ENCODE measurements at regions not wholly inside any gene's neighbourhood (a gene's known extent, or its start where the extent isn't known, plus 50 kb on each side); places are given as distances from the start of the nearest gene placed in this dataset.

GRCh38 chr18:71939483-71939882 lies 604.7 kb downstream of the CBLN2 start:
- no peaks in the 10 kb centered on the region for H3K27me3 ChIP-seq (ENCODE audit: insufficient read depth, low read length)
- BruUV-seq (replicated peaks) = no TSS peak
- H3K9me2 ChIP-seq (ENCODE audit: insufficient read depth) = no peaks in the 10 kb centered on the region
- RAD21 ChIA-PET (ENCODE audit: low non-redundant PET in 1 of 2, low total read pairs in 2 of 2, uncharacterized antibody in 2 of 2, unreplicated experiment in 2 of 2) = no interaction called here
- no peak overlapping the region for H3K9ac ChIP-seq (ENCODE audit: low read length)
- POLR2A ChIA-PET = no interaction called here
- CTCF ChIA-PET = no interaction called here
- ATAC-seq (no peak), DNase-seq (ENCODE audit: low read depth, low spot score) (no peak)
- no peak overlapping the region for H3K4me2 ChIP-seq (ENCODE audit: low read length)
- intact Hi-C loops (cut with micrococcal nuclease) = no loop called here
- no peak overlapping the region for H3K4me3 ChIP-seq (replicated peaks in 1 of 2; ENCODE audit: low read depth in 1 of 2, low read length in 2 of 2)
- H2AFZ ChIP-seq (ENCODE audit: low read depth, low read length, poor library complexity, severe bottlenecking) = no peak overlapping the region
- H4K20me1 ChIP-seq (ENCODE audit: insufficient read depth) = no peaks in the 10 kb centered on the region
- no peaks in the 10 kb centered on the region for H3K79me2 ChIP-seq (ENCODE audit: insufficient read depth, low read length)
- H3K27ac ChIP-seq (ENCODE audit: low read depth, low read length) = no peak overlapping the region
- TF ChIP-seq EZH2 (IDR thresholded peaks at IDR 0.05) (no peak), JUND (IDR thresholded peaks at IDR 0.05) (no peak), POLR2AphosphoS5 (IDR thresholded peaks at IDR 0.05; ENCODE audit: low read depth, low read length) (no peak), CBX3 (IDR thresholded peaks at IDR 0.05; ENCODE audit: low read depth) (no peak), TCF7L2 (IDR thresholded peaks at IDR 0.05; ENCODE audit: borderline replicate concordance, extremely low read depth, insufficient read depth, insufficient read length) (no peak), MAX (IDR thresholded peaks at IDR 0.05) (no peak), CTCF (IDR thresholded peaks at IDR 0.05 in 2 of 3, conservative IDR thresholded peaks at IDR 0.05 in 1 of 3; ENCODE audit: borderline replicate concordance in 1 of 3, insufficient read depth in 1 of 3, low read depth in 2 of 3, low read length in 2 of 3) (no peak), ELF1 (IDR thresholded peaks at IDR 0.05; ENCODE audit: borderline replicate concordance, low read depth) (no peak), POLR2A (IDR thresholded peaks at IDR 0.05; ENCODE audit: borderline replicate concordance, extremely low read depth, insufficient read depth, insufficient read length) (no peak), SIN3A (IDR thresholded peaks at IDR 0.05; ENCODE audit: low read depth) (no peak), SRF (IDR thresholded peaks at IDR 0.05; ENCODE audit: low read depth) (no peak), ZNF274 (IDR thresholded peaks at IDR 0.05; ENCODE audit: low read depth, low read length) (no peak), EZH2phosphoT487 (IDR thresholded peaks at IDR 0.05; ENCODE audit: borderline replicate concordance) (no peak), YY1 (IDR thresholded peaks at IDR 0.05; ENCODE audit: extremely low read depth, insufficient replicate concordance, low read depth, low read length) (no peak), RAD21 (IDR thresholded peaks at IDR 0.05; ENCODE audit: low read depth) (no peak)
- H3K36me3 ChIP-seq (ENCODE audit: control insufficient read depth in 1 of 2, insufficient read depth in 2 of 2, low read length in 2 of 2) = no peaks in the 10 kb centered on the region; a peak in 1 of 4 replicates
- H3K4me1 ChIP-seq (ENCODE audit: control insufficient read depth in 1 of 2, insufficient read depth in 2 of 2, low read length in 2 of 2) = no peaks in the 10 kb centered on the region
- peaks cover 7 to 24% of the 10 kb centered on the region in 2 experiments; a peak in 2 of 4 replicates for H3K9me3 ChIP-seq (ENCODE audit: control insufficient read depth in 1 of 2, insufficient read depth in 1 of 2, low read depth in 1 of 2, low read length in 2 of 2)

All from HCT116 (cell line).